NCI-H526 treated with DMSO at 0.1 percent for 48 hours (cell line): ENCODE measurements at regions not wholly inside any gene's neighbourhood (a gene's known extent, or its start where the extent isn't known, plus 50 kb on each side); places are given as distances from the start of the nearest gene placed in this dataset.

Experiments
- DNase-seq: peaks from one replicate; lab custom pipeline; 2025; lab: John Stamatoyannopoulos, UW

GRCh38 chr4:157961229-157961990, 211.4 kb downstream of the GASK1B start:
- DNase-seq: peak; percentile 35

DNA sequence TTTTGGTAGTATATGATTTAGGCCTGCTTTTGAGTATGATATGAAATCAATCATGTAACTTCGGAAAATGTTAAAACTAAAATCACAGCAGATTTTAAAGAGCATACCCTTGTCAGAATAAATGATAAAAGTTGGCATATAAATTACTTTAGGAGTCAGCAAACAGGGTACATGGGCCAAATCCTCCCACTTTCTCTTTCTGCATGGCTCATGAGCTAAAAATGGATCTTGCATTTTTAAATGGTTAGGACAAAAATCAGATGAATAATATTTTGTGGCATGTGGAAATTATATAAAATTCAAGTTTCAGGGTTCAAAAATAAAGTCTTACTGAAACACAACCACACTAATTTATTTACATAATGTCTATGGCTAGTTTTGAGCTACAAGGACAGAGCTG, 214.9 kb downstream of the GASK1B start:
- no peak for DNase-seq

DNA sequence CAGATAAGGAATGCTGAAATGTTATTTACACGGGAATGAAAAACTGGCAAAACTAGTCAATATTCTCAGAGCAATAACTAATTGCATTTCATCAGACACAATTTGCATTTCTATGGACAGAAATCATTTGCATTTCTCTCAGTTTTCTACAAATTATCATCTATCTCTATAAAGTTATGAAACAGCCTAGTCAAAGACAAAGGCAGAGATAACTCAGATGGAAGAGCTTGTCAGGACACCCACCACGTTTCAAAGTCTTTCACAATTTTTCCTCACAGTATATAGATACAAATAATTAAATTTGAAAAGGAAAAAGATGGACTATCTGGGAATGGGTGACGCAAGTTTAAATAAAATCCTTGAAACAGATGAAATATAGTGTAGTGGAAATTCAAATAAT, 230.8 kb downstream of the GASK1B start:
- no peak for DNase-seq

DNA sequence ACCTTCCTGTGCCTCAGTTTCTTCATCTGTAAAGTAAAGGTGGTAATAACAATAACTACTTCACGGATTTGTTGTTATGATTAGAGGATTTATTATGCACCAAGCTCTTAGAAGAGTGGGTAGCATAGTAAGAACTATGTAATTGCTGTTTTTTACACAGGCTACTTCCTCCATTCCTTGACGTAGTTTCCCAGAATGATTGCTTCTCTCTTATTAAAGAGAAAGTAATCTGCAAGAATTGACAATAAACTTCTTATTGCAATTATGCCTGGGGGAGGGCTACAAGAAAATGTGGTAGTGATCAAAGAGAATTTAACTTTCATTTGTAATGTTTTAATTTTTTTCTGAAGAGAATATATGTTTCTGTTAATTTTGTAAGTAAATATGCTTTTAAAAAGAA, 238.7 kb downstream of the GASK1B start:
- DNase-seq: no peak

- DNase-seq: no peak
Observed at GRCh38 chr4:157932936-157933335, 239.9 kb downstream of the GASK1B start.

DNA sequence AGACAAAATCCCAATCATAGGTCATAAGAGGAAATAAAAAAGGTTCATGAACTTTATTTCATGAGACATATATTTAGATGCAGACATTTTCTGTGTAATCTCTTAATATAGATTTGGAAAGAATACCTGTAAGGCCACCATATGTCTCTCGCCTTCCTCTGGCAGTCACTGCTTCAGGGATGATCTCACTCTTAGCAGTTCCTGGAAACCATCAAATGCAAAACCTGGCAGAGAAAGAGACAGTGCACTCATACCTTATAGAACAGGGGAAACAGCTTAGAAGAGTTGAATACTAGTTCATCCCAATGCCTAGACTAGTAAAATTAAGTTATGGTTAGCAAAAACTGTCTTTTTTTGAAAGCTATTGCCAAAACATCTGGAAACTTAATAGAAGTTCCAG, 243.3 kb downstream of the GASK1B start:
- no peak for DNase-seq

- DNase-seq: no peak
Observed at GRCh38 chr4:157918036-157918832, 254.6 kb downstream of the GASK1B start.

DNA sequence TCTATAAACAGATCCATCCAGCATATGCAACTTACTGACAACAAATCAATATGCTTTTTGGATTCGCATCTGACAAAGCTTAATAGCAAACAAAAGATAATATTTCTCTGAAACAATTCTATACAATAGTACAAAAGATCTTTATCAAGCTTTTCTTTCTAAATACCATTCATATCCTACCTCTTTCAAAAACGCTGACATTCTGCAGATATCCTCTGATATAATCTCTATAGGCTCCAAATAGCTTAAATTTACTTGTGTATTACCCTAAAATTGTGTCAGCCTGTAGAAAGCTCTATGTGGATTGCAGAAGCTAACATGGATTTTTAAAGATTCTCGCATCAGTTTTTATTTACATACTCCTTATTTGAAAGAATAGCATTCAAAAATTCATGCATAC, 260.6 kb downstream of the GASK1B start:
- DNase-seq: no peak

GRCh38 chr4:157911662-157912061, 261.2 kb downstream of the GASK1B start:
- DNase-seq: no peak

GRCh38 chr4:157908691-157909090, 264.1 kb downstream of the GASK1B start:
- no peak for DNase-seq

DNA sequence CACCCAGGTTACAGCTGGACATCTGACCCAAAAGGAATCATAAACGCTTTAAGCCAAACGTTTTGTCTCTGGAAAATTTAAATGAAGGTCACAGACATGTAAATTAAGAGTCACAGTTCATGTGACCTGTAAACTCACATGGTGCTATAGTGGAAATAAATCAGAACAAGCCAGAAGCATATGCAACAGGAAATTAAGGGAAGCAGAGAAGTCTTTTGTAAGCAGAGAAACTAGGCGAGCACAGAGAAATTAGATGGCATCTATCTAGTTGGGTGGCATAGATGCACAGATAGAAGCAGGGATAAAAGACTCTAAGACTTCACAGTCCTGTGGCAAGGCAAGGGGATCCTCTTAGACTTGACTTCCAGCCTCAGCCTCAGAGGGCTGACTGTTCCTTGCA, 264.8 kb downstream of the GASK1B start:
- DNase-seq: no peak

- no peak for DNase-seq
Observed at GRCh38 chr4:157907226-157907946, 265.4 kb downstream of the GASK1B start.

- no peak for DNase-seq
Observed at GRCh38 chr4:157898836-157899605, 273.8 kb downstream of the GASK1B start.

GRCh38 chr4:157897855-157898370, 274.9 kb downstream of the GASK1B start:
- no peak for DNase-seq

DNA sequence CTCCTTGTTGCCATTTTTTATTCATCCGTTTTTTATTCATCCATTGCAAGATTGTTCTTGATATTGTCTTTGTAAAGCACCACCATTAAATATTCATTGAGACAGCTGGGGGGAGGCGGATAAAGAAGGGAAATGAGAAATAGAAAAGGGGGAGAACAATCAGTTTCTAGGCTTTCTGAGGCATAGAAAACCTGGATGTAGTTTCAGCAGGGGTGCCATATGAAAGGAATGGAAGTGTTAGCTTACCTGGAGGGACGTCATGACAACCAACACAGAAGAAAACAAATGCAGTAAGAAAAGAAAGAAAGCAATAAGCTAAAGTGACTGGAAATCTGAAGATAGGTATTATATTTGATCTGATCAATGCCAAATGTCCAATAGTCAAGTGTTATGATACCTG, 276.1 kb downstream of the GASK1B start:
- no peak for DNase-seq

DNA sequence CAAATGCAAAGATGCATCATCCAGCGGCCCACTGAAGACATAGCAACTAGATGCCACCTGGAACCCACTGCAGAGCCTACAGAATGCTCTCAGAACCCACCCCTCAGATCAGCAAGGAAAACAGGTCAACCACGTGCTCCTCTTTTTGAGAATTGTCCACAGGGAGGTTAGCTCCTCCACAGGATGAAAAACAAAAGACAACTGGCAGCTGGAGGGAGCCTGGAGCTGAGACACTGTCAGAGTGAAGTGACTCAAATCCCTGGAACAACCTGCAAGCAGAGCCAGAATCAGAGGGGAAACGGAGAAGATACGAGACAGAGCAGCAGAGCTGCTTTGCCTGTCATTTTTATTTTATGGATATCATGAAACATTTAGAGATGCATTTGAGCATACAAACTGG, 277.6 kb downstream of the GASK1B start:
- DNase-seq: no peak

DNA sequence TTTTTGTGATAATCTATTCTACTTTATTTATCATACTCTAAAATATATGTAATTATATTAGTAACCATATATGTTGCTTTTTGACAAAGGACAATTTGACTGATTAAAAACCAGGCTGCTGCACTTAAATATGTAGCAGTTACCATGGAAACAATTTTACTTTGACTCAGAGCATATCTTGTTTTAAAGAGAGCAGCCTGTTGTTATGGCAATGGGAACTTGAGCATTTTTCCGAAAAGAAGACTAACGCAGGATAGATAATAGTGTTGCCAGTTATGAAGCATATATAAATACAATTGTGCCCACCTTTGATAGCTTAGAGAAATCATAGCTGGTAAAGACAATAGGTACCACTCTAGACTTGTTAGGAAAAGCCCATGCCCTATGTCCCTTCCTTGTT, 283.0 kb downstream of the GASK1B start:
- no peak for DNase-seq

GRCh38 chr4:157888281-157888680, 284.5 kb downstream of the GASK1B start:
- DNase-seq: no peak

DNA sequence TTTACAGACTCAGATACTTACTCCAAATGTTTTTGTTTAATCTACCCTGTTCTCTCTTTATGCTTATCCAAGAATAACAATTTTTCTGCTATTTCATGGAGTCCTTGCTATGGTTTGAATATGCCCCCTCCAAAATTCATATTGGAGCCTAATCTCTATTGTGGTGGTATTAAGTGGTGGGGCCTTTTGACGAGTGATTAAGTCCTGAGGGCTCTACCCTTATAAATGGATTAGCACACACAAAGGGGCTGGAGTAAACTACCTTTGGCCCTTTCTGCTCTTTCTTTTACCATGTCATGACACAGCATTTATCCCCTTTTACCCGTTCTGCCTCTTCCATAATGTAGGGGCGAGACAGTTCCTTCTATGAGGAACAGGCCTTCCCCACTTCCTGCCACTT, 285.5 kb downstream of the GASK1B start:
- DNase-seq: no peak

- DNase-seq: no peak
Observed at GRCh38 chr4:157886645-157887044, 286.2 kb downstream of the GASK1B start.

- no peak for DNase-seq
Observed at GRCh38 chr4:157885811-157886210, 287.0 kb downstream of the GASK1B start.

- DNase-seq: no peak
Observed at GRCh38 chr4:157882901-157883300, 289.9 kb downstream of the GASK1B start.
